Transverse colon (tissue), 4 donors: ENCODE measurements at regions not wholly inside any gene's neighbourhood (a gene's known extent, or its start where the extent isn't known, plus 50 kb on each side); places are given as distances from the start of the nearest gene placed in this dataset.

Experiments
- DNase-seq: peaks from one replicate; pipeline ENCODE4 v3.0.0-alpha.2; 2019
- H3K27ac ChIP-seq, 4 donors: fragments of 200-600 bp; sonication (generic); 2 replicates each; pipeline ENCODE4 v1.5.1; 2016 to 2018; ENCODE audit warnings: inconsistent platforms in 4 of 4
- H3K27me3 ChIP-seq: fragments of 200-600 bp; sonication (generic); 2 replicates; pipeline ENCODE4 v1.5.1; 2017; ENCODE audit warnings: inconsistent platforms
- H3K36me3 ChIP-seq, 4 donors: fragments of 200-600 bp; sonication (generic); 2 replicates each; pipeline ENCODE4 v1.5.1; 2017 to 2019; ENCODE audit warnings: inconsistent platforms in 4 of 4
- H3K4me1 ChIP-seq, 4 donors: fragments of 200-600 bp; sonication (generic); 2 replicates each; pipeline ENCODE4 v1.5.1; 2017 to 2020; ENCODE audit warnings: inconsistent platforms in 4 of 4
- H3K4me3 ChIP-seq, 4 donors: fragments of 200-600 bp; sonication (generic); 1 replicate in 1 of 4; 2 replicates in 3 of 4; pipeline versions ENCODE4 v1.5.1 to v1.6.1; 2017 to 2019; ENCODE audit warnings: inconsistent platforms in 4 of 4
- H3K9me3 ChIP-seq, 2 donors: fragments of 200-600 bp; sonication (generic); 2 replicates each; pipeline ENCODE4 v1.5.1; 2017 to 2019; ENCODE audit warnings: inconsistent platforms in 2 of 2
- CTCF ChIP-seq, 5 experiments: fragments of 200-600 bp in 3 of 5; fragments of 450-650 bp in 2 of 5; sonication (generic) in 3 of 5; IDR thresholded peaks; 1 replicate in 2 of 5; 2 replicates in 3 of 5; pipeline ENCODE4 v1.5.1; 2016 to 2017; ENCODE audit warnings: antibody characterized with exemption in 5 of 5, inconsistent platforms in 3 of 5, mild to moderate bottlenecking in 2 of 5, moderate library complexity in 1 of 5
- EP300 ChIP-seq: sonication (generic); formaldehyde crosslinking; IDR thresholded peaks from one replicate; pipeline ENCODE4 v1.6.1; 2017; ENCODE audit warnings: antibody characterized with exemption, low read depth
- POLR2A ChIP-seq: fragments of 450-650 bp; IDR thresholded peaks from one replicate; pipeline ENCODE4 v1.6.1; 2016; ENCODE audit warnings: antibody characterized with exemption, mild to moderate bottlenecking, moderate library complexity
- POLR2AphosphoS5 ChIP-seq, 3 donors: sonication (generic); formaldehyde crosslinking; IDR thresholded peaks; one replicate each; pipeline ENCODE4 v1.6.1; 2016; ENCODE audit warnings: antibody characterized with exemption in 3 of 3
- WGBS, 2 donors: methylation state at CpG; one replicate each; pipeline ENCODE4 v1.1.5; 2018; ENCODE audit warnings: low coverage in 1 of 2; 5-methylcytosine and 5-hydroxymethylcytosine counted together
- in situ Hi-C, 4 donors: fragments of 200-750 bp; cut with MboI; loops; one replicate each; pipeline versions ENCODE4 v1.15.0 to v1.15.1; 2017; ENCODE audit warnings: low sequenced_read_pairs in 3 of 4, low pct_ligation_motif_present in 1 of 4, low pct_unique_long_range_greater_than_20kb in 1 of 4
- intact Hi-C: fragments of 100-400 bp; cut with DNase I; formaldehyde crosslinking; loops from one replicate; pipeline ENCODE4 v1.15.1; 2023; ENCODE audit warnings: low total_unique reads

GRCh38 chr13:80962855-80963254 lies 621.9 kb upstream of the SPRY2 start:
- in situ Hi-C loops (no loop called here), intact Hi-C loops (no loop called here)
- DNase-seq: no peak
- H3K27me3 ChIP-seq: no peaks in the 10 kb centered on the region
- H3K9me3 ChIP-seq: no peaks in the 10 kb centered on the region
- H3K27ac ChIP-seq: no peak overlapping the region
- TF ChIP-seq CTCF (IDR thresholded peaks at IDR 0.05) (no peak), POLR2AphosphoS5 (IDR thresholded peaks at IDR 0.05) (no peak), EP300 (no peak), POLR2A (no peak)
- no peaks in the 10 kb centered on the region for H3K36me3 ChIP-seq
- no peaks in the 10 kb centered on the region for H3K4me1 ChIP-seq
- H3K4me3 ChIP-seq: no peak overlapping the region
- WGBS, 2 donors: 78 to 84% methylated on average over 1 of the region's 1 CpG

- H3K9me3 ChIP-seq: no peaks in the 10 kb centered on the region
- in situ Hi-C loops (no loop called here), intact Hi-C loops (no loop called here)
- no peak for DNase-seq
- no peak overlapping the region for H3K4me3 ChIP-seq
- H3K36me3 ChIP-seq: no peaks in the 10 kb centered on the region
- H3K27me3 ChIP-seq: no peaks in the 10 kb centered on the region
- TF ChIP-seq POLR2AphosphoS5 (IDR thresholded peaks at IDR 0.05): no peak
- no peak for TF ChIP-seq POLR2A
- TF ChIP-seq EP300: no peak
- no peak for TF ChIP-seq CTCF (IDR thresholded peaks at IDR 0.05)
- no peaks in the 10 kb centered on the region for H3K4me1 ChIP-seq
- 83 to 85% methylated on average over 7 of the region's 7 CpGs for WGBS, 2 donors
- H3K27ac ChIP-seq: no peak overlapping the region
Measured at GRCh38 chr13:80962173-80962572, 621.2 kb upstream of the SPRY2 start.

GRCh38 chr13:80957019-80957655 lies 616.2 kb upstream of the SPRY2 start:
- no peak for DNase-seq
- no peak for TF ChIP-seq POLR2A
- TF ChIP-seq EP300: no peak
- no peak for TF ChIP-seq CTCF (IDR thresholded peaks at IDR 0.05)
- no peak for TF ChIP-seq POLR2AphosphoS5 (IDR thresholded peaks at IDR 0.05)
- intact Hi-C loops (no loop called here), in situ Hi-C loops (no loop called here)
- H3K4me3 ChIP-seq: no peak overlapping the region
- no peak overlapping the region for H3K27ac ChIP-seq
- H3K36me3 ChIP-seq: no peaks in the 10 kb centered on the region
- H3K4me1 ChIP-seq: no peaks in the 10 kb centered on the region
- no peaks in the 10 kb centered on the region for H3K9me3 ChIP-seq
- WGBS, 2 donors: 28 to 50% methylated on average over 3 of the region's 3 CpGs
- H3K27me3 ChIP-seq: no peaks in the 10 kb centered on the region

- in situ Hi-C loops: no loop called here
- no peak overlapping the region for H3K4me3 ChIP-seq
Measured at GRCh38 chr13:80955501-80955900, 614.6 kb upstream of the SPRY2 start.

More at GRCh38 chr13:80955501-80955900, 614.6 kb upstream of the SPRY2 start:
- intact Hi-C loops: no loop called here
- H3K27me3 ChIP-seq: no peaks in the 10 kb centered on the region
- no peaks in the 10 kb centered on the region for H3K9me3 ChIP-seq
- H3K4me1 ChIP-seq: no peaks in the 10 kb centered on the region
- no peaks in the 10 kb centered on the region for H3K36me3 ChIP-seq
- TF ChIP-seq POLR2A: no peak
- TF ChIP-seq POLR2AphosphoS5 (IDR thresholded peaks at IDR 0.05): no peak
- TF ChIP-seq CTCF (IDR thresholded peaks at IDR 0.05): no peak
- TF ChIP-seq EP300: no peak
- no peak for DNase-seq
- H3K27ac ChIP-seq: no peak overlapping the region
